ENCODE measurements at regions not wholly inside any gene's neighbourhood (a gene's known extent, or its start where the extent isn't known, plus 50 kb on each side); places are given as distances from the start of the nearest gene placed in this dataset.

- ChIA-PET CTCF (no interaction called here), POLR2A (no interaction called here)
- Histone ChIP-seq H3K4me3 (ENCODE audit: low read depth, low read length) (no peak overlapping the region), H3K27me3 (ENCODE audit: control insufficient read depth, insufficient read depth, low read length) (no peaks in the 10 kb centered on the region), H3K9me3 (ENCODE audit: control insufficient read depth, insufficient read depth, low read length) (no peaks in the 10 kb centered on the region; the same call in 1 of the 2 replicates), H3K27ac (ENCODE audit: low read depth, low read length) (no peak overlapping the region)
- no peak for TF ChIP-seq CTCF (IDR thresholded peaks at IDR 0.05; ENCODE audit: low read depth, low read length)
- DNase-seq (ENCODE audit: low read depth, low spot score): peak; percentile 24
Observed at GRCh38 chr13:110070511-110071120, 236.3 kb downstream of the COL4A1 start.

- no peak for TF ChIP-seq CTCF (IDR thresholded peaks at IDR 0.05; ENCODE audit: low read depth, low read length)
- DNase-seq (ENCODE audit: low read depth, low spot score): no peak
- Histone ChIP-seq H3K9me3 (ENCODE audit: control insufficient read depth, insufficient read depth, low read length) (no peaks in the 10 kb centered on the region; the same call in 1 of the 2 replicates), H3K27ac (ENCODE audit: low read depth, low read length) (no peak overlapping the region), H3K27me3 (ENCODE audit: control insufficient read depth, insufficient read depth, low read length) (no peaks in the 10 kb centered on the region), H3K4me3 (ENCODE audit: low read depth, low read length) (no peak overlapping the region)
- CTCF ChIA-PET: no interaction called here
- POLR2A ChIA-PET: no interaction called here
Observed at GRCh38 chr13:110070046-110070445, 236.9 kb downstream of the COL4A1 start.

GRCh38 chr13:110068176-110068473 is 238.8 kb downstream of the COL4A1 start:
- H3K9me3 ChIP-seq (ENCODE audit: control insufficient read depth, insufficient read depth, low read length): no peaks in the 10 kb centered on the region; the same call in 1 of the 2 replicates
- POLR2A ChIA-PET: no interaction called here
- no peak overlapping the region for H3K27ac ChIP-seq (ENCODE audit: low read depth, low read length)
- no peak for TF ChIP-seq CTCF (IDR thresholded peaks at IDR 0.05; ENCODE audit: low read depth, low read length)
- CTCF ChIA-PET: no interaction called here
- no peak for DNase-seq (ENCODE audit: low read depth, low spot score)
- no peak overlapping the region for H3K4me3 ChIP-seq (ENCODE audit: low read depth, low read length)
- no peaks in the 10 kb centered on the region for H3K27me3 ChIP-seq (ENCODE audit: control insufficient read depth, insufficient read depth, low read length)

- H3K9me3 ChIP-seq (ENCODE audit: control insufficient read depth, insufficient read depth, low read length): no peaks in the 10 kb centered on the region; the same call in 1 of the 2 replicates
- no peak for DNase-seq (ENCODE audit: low read depth, low spot score)
- H3K27me3 ChIP-seq (ENCODE audit: control insufficient read depth, insufficient read depth, low read length): no peaks in the 10 kb centered on the region
- H3K4me3 ChIP-seq (ENCODE audit: low read depth, low read length): no peak overlapping the region
- ChIA-PET POLR2A (no interaction called here), CTCF (no interaction called here)
- no peak overlapping the region for H3K27ac ChIP-seq (ENCODE audit: low read depth, low read length)
- no peak for TF ChIP-seq CTCF (IDR thresholded peaks at IDR 0.05; ENCODE audit: low read depth, low read length)
Observed at GRCh38 chr13:110067355-110068175, 239.4 kb downstream of the COL4A1 start.

GRCh38 chr13:110065780-110066179 is 241.2 kb downstream of the COL4A1 start:
- Histone ChIP-seq H3K27ac (ENCODE audit: low read depth, low read length) (no peak overlapping the region), H3K27me3 (ENCODE audit: control insufficient read depth, insufficient read depth, low read length) (no peaks in the 10 kb centered on the region), H3K4me3 (ENCODE audit: low read depth, low read length) (no peak overlapping the region), H3K9me3 (ENCODE audit: control insufficient read depth, insufficient read depth, low read length) (no peaks in the 10 kb centered on the region)
- DNase-seq (ENCODE audit: low read depth, low spot score): no peak
- ChIA-PET CTCF (no interaction called here), POLR2A (no interaction called here)
- TF ChIP-seq CTCF (IDR thresholded peaks at IDR 0.05; ENCODE audit: low read depth, low read length): no peak
